H1 (cell line): ENCODE measurements at regions not wholly inside any gene's neighbourhood (a gene's known extent, or its start where the extent isn't known, plus 50 kb on each side); places are given as distances from the start of the nearest gene placed in this dataset.

Source experiments
- CTCF ChIA-PET: fragments of 300-600 bp; sonication (Branson Sonifier 250); formaldehyde crosslinking; loops from one replicate; lab custom pipeline; 2021; ENCODE audit not compliant: partially characterized antibody; lab: Charles Lee
- POLR2A ChIA-PET: fragments of 300-600 bp; sonication (Branson Sonifier 250); formaldehyde crosslinking; loops from one replicate; lab custom pipeline; 2021; ENCODE audit warnings: inconsistent platforms; ENCODE audit not compliant: partially characterized antibody; lab: Charles Lee
- DNase-seq, 2 experiments: peaks; one replicate each; pipeline versions ENCODE4 v3.0.0 to v3.0.0-alpha.2; 2010 to 2022; ENCODE audit warnings: low spot score in 2 of 2, low read depth in 1 of 2, mixed read lengths in 1 of 2
- FAIRE-seq: peaks from 2 replicates; lab custom pipeline; 2011; peaks lifted over from hg19 to GRCh38; lab: Jason Lieb, UNC
- H2AFZ ChIP-seq: 2 replicates; pipeline ENCODE4 v1.8.1; 2012; ENCODE audit warnings: low read length, inconsistent platforms
- H2AK5ac ChIP-seq: 2 replicates; pipeline ENCODE4 v1.6.1; 2013; ENCODE audit warnings: low read depth, low read length
- H2BK120ac ChIP-seq: replicated peaks from 2 replicates; pipeline ENCODE3; 2013; ENCODE audit warnings: low read depth, low read length, inconsistent platforms
- H2BK12ac ChIP-seq: 2 replicates; pipeline ENCODE4 v1.6.1; 2013; ENCODE audit warnings: low read depth, low read length
- H2BK15ac ChIP-seq: 2 replicates; pipeline ENCODE4 v1.6.1; 2013; ENCODE audit warnings: low read length
- H2BK20ac ChIP-seq: 2 replicates; pipeline ENCODE4 v1.6.1; 2013; ENCODE audit warnings: low read length
- H2BK5ac ChIP-seq: 2 replicates; pipeline ENCODE4 v1.6.1; 2013; ENCODE audit warnings: low read depth, low read length
- H3K14ac ChIP-seq: 2 replicates; pipeline ENCODE4 v1.6.1; 2013; ENCODE audit warnings: inconsistent platforms; ENCODE audit not compliant: insufficient read length
- H3K18ac ChIP-seq: 2 replicates; pipeline ENCODE4 v1.6.1; 2013; ENCODE audit warnings: low read length; ENCODE audit errors: extremely low read depth
- H3K23ac ChIP-seq: 2 replicates; pipeline ENCODE4 v1.6.1; 2013; ENCODE audit warnings: inconsistent platforms; ENCODE audit not compliant: insufficient read length
- H3K23me2 ChIP-seq: 2 replicates; pipeline ENCODE4 v1.6.1; 2013; ENCODE audit warnings: low read depth, low read length
- H3K27ac ChIP-seq: 2 replicates; pipeline ENCODE4 v1.6.1; 2011; ENCODE audit warnings: low read depth, low read length, inconsistent platforms
- H3K27me3 ChIP-seq, 4 experiments: replicated peaks in 1 of 4; 1 replicate in 1 of 4; 2 replicates in 3 of 4; pipeline versions ENCODE4 v1.6.1 to v1.8.1; 2011 to 2013; ENCODE audit warnings: low read length in 3 of 4, mild to moderate bottlenecking in 3 of 4, inconsistent platforms in 2 of 4, mixed read lengths in 2 of 4, moderate library complexity in 1 of 4; ENCODE audit not compliant: control insufficient read depth in 3 of 4, insufficient read depth in 3 of 4; ENCODE audit errors: extremely low read depth in 1 of 4
- H3K36me3 ChIP-seq, 4 experiments: 2 replicates each; pipeline versions ENCODE4 v1.6.1 to v1.8.1; 2011 to 2013; ENCODE audit warnings: mild to moderate bottlenecking in 4 of 4, low read length in 3 of 4, moderate library complexity in 2 of 4, control low read depth in 1 of 4, inconsistent platforms in 1 of 4; ENCODE audit not compliant: insufficient read depth in 4 of 4, control insufficient read depth in 2 of 4
- H3K4ac ChIP-seq: replicated peaks from 2 replicates; pipeline ENCODE3; 2013; ENCODE audit warnings: low read length, low read depth, mixed read lengths, inconsistent platforms; ENCODE audit not compliant: insufficient read length
- H3K4me1 ChIP-seq, 4 experiments: replicated peaks in 1 of 4; 1 replicate in 1 of 4; 2 replicates in 3 of 4; pipeline versions ENCODE4 v1.6.1 to v1.8.1; 2011 to 2013; ENCODE audit warnings: low read length in 3 of 4, inconsistent platforms in 2 of 4, mixed read lengths in 1 of 4; ENCODE audit not compliant: insufficient read depth in 4 of 4, control insufficient read depth in 3 of 4
- H3K4me2 ChIP-seq, 2 experiments: 2 replicates each; pipeline versions ENCODE4 v1.6.1 to v1.8.1; 2011 to 2013; ENCODE audit warnings: low read depth in 2 of 2, low read length in 2 of 2, control low read depth in 1 of 2, inconsistent platforms in 1 of 2, mild to moderate bottlenecking in 1 of 2; ENCODE audit not compliant: insufficient read depth in 1 of 2
- H3K4me3 ChIP-seq, 4 experiments: fragments of 200-600, 300-600 bp in 1 of 4; sonication (generic), shearing (Covaris generic), sonication (Bioruptor Twin) in 1 of 4; 2 replicates each; pipeline versions ENCODE4 v1.5.1 to v1.8.1; 2011 to 2016; ENCODE audit warnings: low read length in 4 of 4, low read depth in 3 of 4, control low read depth in 2 of 4, inconsistent platforms in 2 of 4, mild to moderate bottlenecking in 2 of 4, mixed read lengths in 1 of 4, moderate library complexity in 1 of 4; ENCODE audit not compliant: insufficient read depth in 2 of 4; ENCODE audit errors: extremely low read depth in 1 of 4
- H3K56ac ChIP-seq: replicated peaks from 2 replicates; pipeline ENCODE3; 2013; ENCODE audit warnings: low read depth, mild to moderate bottlenecking, mixed read lengths, low read length, inconsistent platforms; ENCODE audit not compliant: insufficient read length
- H3K79me1 ChIP-seq: 2 replicates; pipeline ENCODE4 v1.6.1; 2013; ENCODE audit warnings: low read depth, low read length, control low read depth
- H3K79me2 ChIP-seq, 2 experiments: 2 replicates each; pipeline versions ENCODE4 v1.6.1 to v1.8.1; 2012 to 2013; ENCODE audit warnings: low read length in 2 of 2, mild to moderate bottlenecking in 2 of 2, inconsistent platforms in 1 of 2; ENCODE audit not compliant: insufficient read depth in 2 of 2, control insufficient read depth in 1 of 2
- H3K9ac ChIP-seq, 4 experiments: replicated peaks in 1 of 4; 1 replicate in 1 of 4; 2 replicates in 3 of 4; pipeline versions ENCODE4 v1.6.1 to v1.8.1; 2011 to 2013; ENCODE audit warnings: low read depth in 3 of 4, low read length in 3 of 4, control low read depth in 2 of 4, mild to moderate bottlenecking in 2 of 4, moderate library complexity in 2 of 4, inconsistent platforms in 1 of 4; ENCODE audit errors: extremely low read depth in 1 of 4
- H3K9me3 ChIP-seq, 2 experiments: 2 replicates each; pipeline versions ENCODE4 v1.6.1 to v1.8.1; 2012 to 2013; ENCODE audit warnings: mild to moderate bottlenecking in 2 of 2, moderate library complexity in 2 of 2, control low read depth in 1 of 2, inconsistent platforms in 1 of 2, low read depth in 1 of 2, low read length in 1 of 2, mixed read lengths in 1 of 2; ENCODE audit not compliant: insufficient read depth in 2 of 2
- H4K20me1 ChIP-seq, 2 experiments: replicated peaks in 1 of 2; 2 replicates each; pipeline versions ENCODE3 to v1.8.1; 2011 to 2013; ENCODE audit warnings: inconsistent platforms in 2 of 2, low read length in 2 of 2, mild to moderate bottlenecking in 1 of 2; ENCODE audit not compliant: insufficient read depth in 2 of 2, control insufficient read depth in 1 of 2
- H4K5ac ChIP-seq: 2 replicates; pipeline ENCODE4 v1.6.1; 2013; ENCODE audit warnings: low read length, low read depth, mixed read lengths, inconsistent platforms; ENCODE audit not compliant: insufficient read length
- H4K8ac ChIP-seq: 2 replicates; pipeline ENCODE4 v1.8.0; 2013; ENCODE audit warnings: mild to moderate bottlenecking, moderate library complexity, low read length, inconsistent platforms; ENCODE audit not compliant: insufficient read depth; ENCODE audit errors: extremely low read depth
- H4K91ac ChIP-seq: replicated peaks from 2 replicates; pipeline ENCODE3; 2013; ENCODE audit warnings: low read length, mixed read lengths, inconsistent platforms; ENCODE audit not compliant: insufficient read length
- BRCA1 ChIP-seq: IDR thresholded peaks from 2 replicates; pipeline ENCODE4 v1.6.1; 2012; ENCODE audit warnings: low read depth, low read length, improper control_type of control experiment
- CHD2 ChIP-seq: IDR thresholded peaks from 2 replicates; pipeline ENCODE4 v1.6.1; 2012; ENCODE audit warnings: low read length, improper control_type of control experiment
- EGR1 ChIP-seq: IDR thresholded peaks from 2 replicates; pipeline ENCODE4 v1.6.1; 2011; ENCODE audit warnings: low read depth, low read length, borderline replicate concordance
- EP300 ChIP-seq, 2 experiments: IDR thresholded peaks; 1 replicate in 1 of 2; 2 replicates in 1 of 2; pipeline ENCODE4 v1.6.1; 2011 to 2012; ENCODE audit warnings: low read depth in 2 of 2, low read length in 2 of 2, mild to moderate bottlenecking in 2 of 2, borderline replicate concordance in 1 of 2, inconsistent platforms in 1 of 2, moderate library complexity in 1 of 2
- MAFK ChIP-seq: IDR thresholded peaks from 2 replicates; pipeline ENCODE4 v1.6.1; 2012; ENCODE audit warnings: low read depth, mild to moderate bottlenecking, improper control_type of control experiment, low read length
- NRF1 ChIP-seq: IDR thresholded peaks from 2 replicates; pipeline ENCODE4 v1.6.1; 2011; ENCODE audit warnings: mild to moderate bottlenecking, low read depth, low read length, improper control_type of control experiment
- SP1 ChIP-seq: IDR thresholded peaks from 2 replicates; pipeline ENCODE4 v1.6.1; 2011; ENCODE audit warnings: low read depth, low read length
- TAF1 ChIP-seq: IDR thresholded peaks from 2 replicates; pipeline ENCODE4 v1.6.1; 2011; ENCODE audit warnings: mild to moderate bottlenecking, low read depth, low read length
- WGBS, 2 experiments: shearing (Covaris generic) in 1 of 2; methylation state at CpG; one replicate each; pipeline versions ENCODE4 v1.1.6 to v1.1.7; 2013 to 2015; ENCODE audit warnings: low lambda C conversion rate in 2 of 2, mixed read lengths in 2 of 2, inconsistent platforms in 1 of 2, low coverage in 1 of 2, missing lambda C conversion rate in 1 of 2; ENCODE audit not compliant: insufficient replicate concordance in 2 of 2, insufficient coverage in 1 of 2, insufficient read length in 1 of 2; ENCODE audit errors: extremely low coverage in 1 of 2, missing lambda C conversion rate in 1 of 2; 5-methylcytosine and 5-hydroxymethylcytosine counted together

DNA sequence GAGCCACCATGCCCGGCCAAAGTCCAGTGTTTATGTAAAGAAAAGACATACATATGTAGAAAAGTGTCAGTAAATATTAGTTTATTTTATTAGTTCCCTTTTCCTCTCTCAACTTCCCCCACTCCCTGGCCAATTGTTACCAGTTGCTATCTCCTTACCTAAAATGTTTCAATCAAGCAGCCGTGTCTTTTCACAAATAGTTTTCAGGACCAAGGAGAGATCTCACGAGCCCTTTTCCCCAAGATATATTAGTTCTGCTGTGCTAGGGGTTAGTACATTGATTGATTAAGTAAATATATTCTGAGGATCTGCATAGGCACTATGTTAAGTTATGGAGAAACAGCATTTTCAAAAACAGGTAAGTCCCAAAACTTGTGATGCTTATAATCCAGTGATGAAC is 87.4 kb downstream of the ZIC4 start:
- Histone ChIP-seq H2BK5ac (no peak overlapping the region), H2AFZ (no peak overlapping the region), H3K23ac (no peak overlapping the region), H3K4ac (no peak overlapping the region), H3K79me1 (no peaks in the 10 kb centered on the region), H3K18ac (no peak overlapping the region), H3K36me3 (no peaks in the 10 kb centered on the region), H2BK20ac (no peak overlapping the region), H4K20me1 (no peaks in the 10 kb centered on the region), H3K27ac (no peak overlapping the region), H4K91ac (no peak overlapping the region), H3K9me3 (no peaks in the 10 kb centered on the region)
- DNase-seq: no peak
- no peak for TF ChIP-seq EGR1
- TF ChIP-seq BRCA1: no peak
- TF ChIP-seq CHD2: no peak
- TF ChIP-seq MAFK: no peak
- no peak for TF ChIP-seq SP1
- TF ChIP-seq NRF1: no peak
- no peak for TF ChIP-seq EP300 (IDR thresholded peaks at IDR 0.05; ENCODE audit: borderline replicate concordance in 1 of 2, low read depth in 2 of 2, low read length in 2 of 2)
- no peak for TF ChIP-seq TAF1
- TF ChIP-seq, all 59 proteins: peak for 0
- H3K23me2 ChIP-seq: no peaks in the 10 kb centered on the region
- H3K56ac ChIP-seq: no peak overlapping the region
- no peak overlapping the region for H3K4me3 ChIP-seq
- H2AK5ac ChIP-seq: no peak overlapping the region
- ChIA-PET CTCF (no interaction called here), POLR2A (no interaction called here)
- H3K14ac ChIP-seq: no peak overlapping the region
- no peaks in the 10 kb centered on the region for H3K79me2 ChIP-seq
- H3K9ac ChIP-seq: no peak overlapping the region
- H3K4me1 ChIP-seq: peaks cover 0 to 3% (median under 1%) of the 10 kb centered on the region in 4 experiments; a peak in 2 of 7 replicates
- no peak for FAIRE-seq
- H2BK120ac ChIP-seq: no peak overlapping the region
- no peak overlapping the region for H2BK12ac ChIP-seq
- no peak overlapping the region for H2BK15ac ChIP-seq
- H4K8ac ChIP-seq: no peak overlapping the region
- 87% methylated on average over 3 of the region's 3 CpGs; no CpG with 5 or more reads in 1 of the 2 experiments for WGBS, 2 experiments
- no peaks in the 10 kb centered on the region for H3K27me3 ChIP-seq
- H3K4me2 ChIP-seq: no peak overlapping the region
- H4K5ac ChIP-seq: no peak overlapping the region
